Heart right ventricle (tissue), 16 donors: ENCODE measurements at regions not wholly inside any gene's neighbourhood (a gene's known extent, or its start where the extent isn't known, plus 50 kb on each side); places are given as distances from the start of the nearest gene placed in this dataset.

Source experiments
- ATAC-seq, 8 donors: fragments of 200-7000 bp; cut with Tn5 transposase; one replicate each; pipeline ENCODE4 v1.9.1; 2020; ENCODE audit warnings: mild to moderate bottlenecking in 8 of 8, moderate library complexity in 8 of 8, moderate number of reproducible peaks in 1 of 8
- DNase-seq, 2 donors: peaks; one replicate each; pipeline ENCODE4 v3.0.0-alpha.2; 2020
- H3K27ac ChIP-seq, 10 donors: fragments of 200-600 bp; sonication (generic) in 2 of 10; one replicate each; pipeline versions ENCODE4 v1.5.0 to v1.8.0; 2020 to 2022; ENCODE audit warnings: mild to moderate bottlenecking in 3 of 10
- H3K27me3 ChIP-seq, 7 donors: fragments of 200-600 bp; one replicate each; pipeline ENCODE4 v1.8.0; 2021 to 2022; ENCODE audit warnings: mild to moderate bottlenecking in 2 of 7
- H3K36me3 ChIP-seq, 9 donors: fragments of 200-600 bp; sonication (generic) in 1 of 9; one replicate each; pipeline versions ENCODE4 v1.5.0 to v1.8.0; 2020 to 2022; ENCODE audit warnings: mild to moderate bottlenecking in 2 of 9
- H3K4me1 ChIP-seq, 9 donors: fragments of 200-600 bp; sonication (generic) in 1 of 9; one replicate each; pipeline versions ENCODE4 v1.5.0 to v1.8.0; 2020 to 2022; ENCODE audit warnings: mild to moderate bottlenecking in 4 of 9
- H3K4me3 ChIP-seq, 10 donors: fragments of 200-600 bp; sonication (generic) in 2 of 10; one replicate each; pipeline versions ENCODE4 v1.5.0 to v1.8.0; 2020 to 2022; ENCODE audit warnings: mild to moderate bottlenecking in 7 of 10, moderate library complexity in 2 of 10
- H3K9me3 ChIP-seq, 11 donors: fragments of 200-600 bp in 10 of 11; sonication (generic) in 2 of 11; one replicate each; pipeline versions ENCODE4 v1.5.0 to v1.8.0; 2013 to 2022; ENCODE audit warnings: mild to moderate bottlenecking in 2 of 11, control low read depth in 1 of 11, moderate library complexity in 1 of 11
- CTCF ChIP-seq, 9 donors: fragments of 200-600 bp; sonication (generic) in 2 of 9; IDR thresholded peaks; one replicate each; pipeline versions ENCODE4 v1.5.0 to v1.8.0; 2021 to 2022; ENCODE audit warnings: antibody characterized with exemption in 9 of 9, mild to moderate bottlenecking in 5 of 9, moderate library complexity in 1 of 9
- WGBS, 2 donors: extraction: QIAGEN DNeasy Blood & Tissue Kit; methylation state at CpG; one replicate each; pipeline ENCODE4 v1.1.7; 2013; ENCODE audit warnings: inconsistent platforms in 1 of 2; 5-methylcytosine and 5-hydroxymethylcytosine counted together
- intact Hi-C, 10 donors: fragments of 100-400 bp; cut with DNase I; formaldehyde crosslinking; loops; one replicate each; pipeline versions ENCODE4 v1.11.1 to v1.14.2; 2022
- donor health status: Arrhythmogenic right ventricular cardiomyopathy.
- donor health status: ischemic (EF 13 %, LVEDD 7.1; RV severe dilation, severe dysfunction).
- donor health status: healthy with polysubstance abuse.
- donor health status: DM: no; HTN: yes; CAD: no.
- donor health status: DM: no; HTN: no; CAD: no.
- donor health status: ischemic (EF 25% LVEDD 6.9; RV normal size, moderate dysfunction).
- donor health status: ischemic (EF 25% LVEDD 5.7; RV mildly dilated, moderate dysfunction).
- donor health status: healthy.
- donor health status: DM: yes; HTN: yes; CAD: no.
- donor health status: Ischemic cardiomyopathy.
- donor health status: ischemic (EF 35%, LVEDD 5.7; RV mildly dilated, moderate dysfunction).
- donor health status: nonischemic (EF 11% LVEDD 7.7; RV severe dilation, severe dysfunction).
- donor health status: DM: yes; HTN: yes; CAD: no.
- donor health status: PGD.
- donor health status: ischemic (EF 29% LVEDD 5.4; RV normal size, mild dysfunction).
- donor health status: nonischemic (EF 23%, LVEDD 6.1; RV moderate dilation, normal function).

- Histone ChIP-seq H3K36me3 (no peaks in the 10 kb centered on the region), H3K27me3 (no peaks in the 10 kb centered on the region), H3K4me3 (no peak overlapping the region), H3K9me3 (no peaks in the 10 kb centered on the region), H3K4me1 (peaks cover 0 to 21% (median 0%) of the 10 kb centered on the region in 9 donors), H3K27ac (no peak overlapping the region)
- TF ChIP-seq CTCF (IDR thresholded peaks at IDR 0.05) = no peak
- DNase-seq (no peak), ATAC-seq (no peak)
- intact Hi-C loops = no loop called here
- 85 to 92% methylated on average over 1 of the region's 1 CpG for WGBS, 2 donors
Observed at GRCh38 chr1:199042193-199042592, 403.4 kb downstream of the PTPRC start.

- Histone ChIP-seq H3K9me3 (peaks cover 0 to 16% (median 0%) of the 10 kb centered on the region in 11 donors), H3K36me3 (no peaks in the 10 kb centered on the region), H3K27ac (no peak overlapping the region), H3K4me3 (no peak overlapping the region), H3K27me3 (no peaks in the 10 kb centered on the region), H3K4me1 (peaks cover 0 to 21% (median 0%) of the 10 kb centered on the region in 9 donors)
- DNase-seq = no peak
- WGBS, 2 donors = 48 to 62% methylated on average over 1 of the region's 1 CpG
- intact Hi-C loops = no loop called here
- no peak for ATAC-seq
- no peak for TF ChIP-seq CTCF (IDR thresholded peaks at IDR 0.05)
Observed at GRCh38 chr1:199044191-199044590, 405.4 kb downstream of the PTPRC start.

- Histone ChIP-seq H3K4me3 (no peak overlapping the region), H3K4me1 (peaks cover 0 to 7% (median 0%) of the 10 kb centered on the region in 9 donors), H3K9me3 (peaks cover 0 to 39% (median 4%) of the 10 kb centered on the region in 11 donors), H3K36me3 (no peaks in the 10 kb centered on the region), H3K27ac (no peak overlapping the region), H3K27me3 (no peaks in the 10 kb centered on the region)
- no peak for TF ChIP-seq CTCF (IDR thresholded peaks at IDR 0.05)
- no peak for DNase-seq
- ATAC-seq = no peak
- WGBS, 2 donors = 95 to 100% methylated on average over 1 of the region's 1 CpG
- intact Hi-C loops = no loop called here
Observed at GRCh38 chr1:199046618-199047017, 407.8 kb downstream of the PTPRC start.

- H3K4me3 ChIP-seq = no peak overlapping the region
- 76 to 78% methylated on average over 1 of the region's 1 CpG for WGBS, 2 donors
- intact Hi-C loops = no loop called here
- no peak for DNase-seq
- no peak overlapping the region for H3K27ac ChIP-seq
- no peaks in the 10 kb centered on the region for H3K4me1 ChIP-seq
- peaks cover 0 to 19% (median 4%) of the 10 kb centered on the region in 11 donors for H3K9me3 ChIP-seq
- H3K36me3 ChIP-seq = no peaks in the 10 kb centered on the region
- H3K27me3 ChIP-seq = no peaks in the 10 kb centered on the region
- ATAC-seq = no peak
- no peak for TF ChIP-seq CTCF (IDR thresholded peaks at IDR 0.05)
Observed at GRCh38 chr1:199054694-199055093, 415.9 kb downstream of the PTPRC start.
